ENCODE measurements at regions not wholly inside any gene's neighbourhood (a gene's known extent, or its start where the extent isn't known, plus 50 kb on each side); places are given as distances from the start of the nearest gene placed in this dataset.

GRCh38 chr2:59900728-59901452 is 652.6 kb downstream of the BCL11A start:
- TF ChIP-seq, protein P1, sequence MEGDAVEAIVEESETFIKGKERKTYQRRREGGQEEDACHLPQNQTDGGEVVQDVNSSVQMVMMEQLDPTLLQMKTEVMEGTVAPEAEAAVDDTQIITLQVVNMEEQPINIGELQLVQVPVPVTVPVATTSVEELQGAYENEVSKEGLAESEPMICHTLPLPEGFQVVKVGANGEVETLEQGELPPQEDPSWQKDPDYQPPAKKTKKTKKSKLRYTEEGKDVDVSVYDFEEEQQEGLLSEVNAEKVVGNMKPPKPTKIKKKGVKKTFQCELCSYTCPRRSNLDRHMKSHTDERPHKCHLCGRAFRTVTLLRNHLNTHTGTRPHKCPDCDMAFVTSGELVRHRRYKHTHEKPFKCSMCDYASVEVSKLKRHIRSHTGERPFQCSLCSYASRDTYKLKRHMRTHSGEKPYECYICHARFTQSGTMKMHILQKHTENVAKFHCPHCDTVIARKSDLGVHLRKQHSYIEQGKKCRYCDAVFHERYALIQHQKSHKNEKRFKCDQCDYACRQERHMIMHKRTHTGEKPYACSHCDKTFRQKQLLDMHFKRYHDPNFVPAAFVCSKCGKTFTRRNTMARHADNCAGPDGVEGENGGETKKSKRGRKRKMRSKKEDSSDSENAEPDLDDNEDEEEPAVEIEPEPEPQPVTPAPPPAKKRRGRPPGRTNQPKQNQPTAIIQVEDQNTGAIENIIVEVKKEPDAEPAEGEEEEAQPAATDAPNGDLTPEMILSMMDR (conservative IDR thresholded peaks at IDR 0.05; ENCODE audit: control insufficient read depth, insufficient read depth, low read depth, low read length) = no peak

GRCh38 chr2:59899692-59900091 is 653.8 kb downstream of the BCL11A start:
- no peak overlapping the region for H3K4me3 ChIP-seq (ENCODE audit: control insufficient read depth, low read depth, low read length)
- no peak for DNase-seq (ENCODE audit: low read depth)
- TF ChIP-seq, protein P1 (conservative IDR thresholded peaks at IDR 0.05; ENCODE audit: control insufficient read depth, insufficient read depth, low read depth, low read length) = no peak

More at GRCh38 chr2:59900728-59901452, 652.6 kb downstream of the BCL11A start:
- H3K4me3 ChIP-seq (ENCODE audit: control insufficient read depth, low read depth, low read length) = no peak overlapping the region
- no peak for DNase-seq (ENCODE audit: low read depth)

DNA sequence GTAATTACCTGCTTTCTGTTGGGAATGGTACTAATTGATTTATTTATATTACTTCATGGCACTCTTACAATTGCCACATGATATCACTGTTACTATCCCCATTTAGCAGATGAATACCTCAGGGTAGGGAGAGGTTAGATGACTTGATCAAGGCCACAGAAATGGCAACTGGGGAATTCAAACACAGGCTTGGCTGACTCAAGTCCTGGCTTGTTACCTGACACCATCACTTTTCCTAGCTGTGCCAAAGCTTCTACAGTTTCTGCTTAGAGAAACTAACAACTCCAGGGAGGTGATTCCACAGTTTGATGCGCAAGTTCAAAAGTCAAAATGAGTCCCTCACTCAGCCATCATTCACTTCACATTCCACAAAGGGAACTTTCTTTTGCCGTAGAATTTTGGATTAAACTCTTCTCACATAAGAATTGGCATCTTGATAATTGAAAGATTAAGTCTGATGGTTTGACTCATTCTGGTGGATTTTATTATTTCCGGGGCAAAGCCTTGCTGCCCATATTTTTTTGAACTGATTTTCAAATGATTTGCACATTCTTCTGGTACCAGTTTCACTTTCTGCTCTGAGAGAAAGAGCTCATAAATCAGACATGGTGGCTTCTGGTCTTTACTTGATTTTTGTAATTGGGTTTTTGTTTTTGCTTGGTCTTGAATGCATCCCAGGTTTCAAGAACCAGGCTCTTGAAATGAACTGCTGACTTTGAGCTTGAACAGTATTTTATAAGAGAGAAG is 656.8 kb downstream of the BCL11A start:
- DNase-seq (ENCODE audit: low read depth) = no peak
- H3K4me3 ChIP-seq (ENCODE audit: control insufficient read depth, low read depth, low read length) = no peak overlapping the region
- TF ChIP-seq, protein P1 (conservative IDR thresholded peaks at IDR 0.05; ENCODE audit: control insufficient read depth, insufficient read depth, low read depth, low read length) = no peak

DNA sequence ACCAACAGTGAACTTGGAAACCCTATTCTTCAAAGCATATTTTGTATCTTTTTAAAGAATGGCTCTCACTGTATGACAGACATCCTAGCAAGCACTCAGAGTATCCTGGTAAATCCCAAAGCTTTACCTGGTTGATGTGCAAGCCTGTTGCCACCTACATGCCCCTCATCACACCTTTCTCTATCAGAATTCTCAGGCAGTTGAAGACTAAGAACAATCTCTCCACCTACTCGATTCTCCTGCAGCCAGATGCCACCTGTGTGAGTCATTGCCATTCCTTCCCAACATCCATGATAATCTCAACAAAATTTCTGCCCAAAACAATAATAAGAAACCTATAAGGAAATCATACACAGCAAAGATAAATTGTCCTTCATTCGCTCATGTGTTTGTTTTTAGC is 659.8 kb downstream of the BCL11A start:
- TF ChIP-seq, protein P1 (conservative IDR thresholded peaks at IDR 0.05; ENCODE audit: control insufficient read depth, insufficient read depth, low read depth, low read length) = no peak
- DNase-seq (ENCODE audit: low read depth) = no peak
- no peak overlapping the region for H3K4me3 ChIP-seq (ENCODE audit: control insufficient read depth, low read depth, low read length)

GRCh38 chr2:59892398-59892797 is 661.1 kb downstream of the BCL11A start:
- no peak for DNase-seq (ENCODE audit: low read depth)
- TF ChIP-seq, protein P1 (conservative IDR thresholded peaks at IDR 0.05; ENCODE audit: control insufficient read depth, insufficient read depth, low read depth, low read length) = no peak
- no peak overlapping the region for H3K4me3 ChIP-seq (ENCODE audit: control insufficient read depth, low read depth, low read length)

GRCh38 chr2:59889305-59889704 is 664.1 kb downstream of the BCL11A start:
- H3K4me3 ChIP-seq (ENCODE audit: control insufficient read depth, low read depth, low read length) = no peak overlapping the region
- no peak for DNase-seq (ENCODE audit: low read depth)
- TF ChIP-seq, protein P1 (conservative IDR thresholded peaks at IDR 0.05; ENCODE audit: control insufficient read depth, insufficient read depth, low read depth, low read length) = no peak
